Cardiac fibroblast (primary cell): ENCODE measurements at regions not wholly inside any gene's neighbourhood (a gene's known extent, or its start where the extent isn't known, plus 50 kb on each side); places are given as distances from the start of the nearest gene placed in this dataset.

Experiments
- DNase-seq, 2 donors: peaks; one replicate each; pipeline versions ENCODE4 v3.0.0 to v3.0.0-alpha.2; 2010; ENCODE audit warnings: low read depth in 2 of 2
- H3K4me3 ChIP-seq, 2 donors: replicated peaks in 1 of 2; 1 replicate in 1 of 2; 2 replicates in 1 of 2; pipeline ENCODE4 v1.5.1; 2011; ENCODE audit warnings: low read depth in 2 of 2, low read length in 2 of 2, mild to moderate bottlenecking in 2 of 2, moderate library complexity in 1 of 2
- TF ChIP-seq, protein P1 (sequence below): IDR thresholded peaks from one replicate; pipeline ENCODE4 v1.5.1; 2011; ENCODE audit warnings: low read depth, mild to moderate bottlenecking, low read length, inconsistent platforms

DNA sequence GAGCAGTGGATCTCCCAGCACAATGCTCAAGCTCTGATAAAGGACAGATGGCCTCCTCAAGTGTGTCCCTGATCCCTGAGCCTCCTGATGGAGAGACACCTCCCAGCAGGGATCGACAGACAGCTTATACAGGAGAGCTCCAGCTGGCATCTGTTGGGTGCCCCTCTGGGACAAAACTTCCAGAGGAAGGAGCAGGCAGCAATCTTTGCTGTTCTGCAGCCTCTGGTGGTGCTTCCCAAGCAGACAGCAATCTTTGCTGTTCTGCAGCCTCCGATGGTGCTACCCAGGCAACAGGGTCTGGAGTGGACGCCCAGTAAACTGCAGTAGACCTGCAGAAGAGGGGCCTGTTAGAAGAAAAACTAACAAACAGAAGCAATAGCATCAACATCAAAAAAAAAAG, 349.3 kb upstream of the SPRY2 start:
- no peak for DNase-seq
- TF ChIP-seq, protein P1, sequence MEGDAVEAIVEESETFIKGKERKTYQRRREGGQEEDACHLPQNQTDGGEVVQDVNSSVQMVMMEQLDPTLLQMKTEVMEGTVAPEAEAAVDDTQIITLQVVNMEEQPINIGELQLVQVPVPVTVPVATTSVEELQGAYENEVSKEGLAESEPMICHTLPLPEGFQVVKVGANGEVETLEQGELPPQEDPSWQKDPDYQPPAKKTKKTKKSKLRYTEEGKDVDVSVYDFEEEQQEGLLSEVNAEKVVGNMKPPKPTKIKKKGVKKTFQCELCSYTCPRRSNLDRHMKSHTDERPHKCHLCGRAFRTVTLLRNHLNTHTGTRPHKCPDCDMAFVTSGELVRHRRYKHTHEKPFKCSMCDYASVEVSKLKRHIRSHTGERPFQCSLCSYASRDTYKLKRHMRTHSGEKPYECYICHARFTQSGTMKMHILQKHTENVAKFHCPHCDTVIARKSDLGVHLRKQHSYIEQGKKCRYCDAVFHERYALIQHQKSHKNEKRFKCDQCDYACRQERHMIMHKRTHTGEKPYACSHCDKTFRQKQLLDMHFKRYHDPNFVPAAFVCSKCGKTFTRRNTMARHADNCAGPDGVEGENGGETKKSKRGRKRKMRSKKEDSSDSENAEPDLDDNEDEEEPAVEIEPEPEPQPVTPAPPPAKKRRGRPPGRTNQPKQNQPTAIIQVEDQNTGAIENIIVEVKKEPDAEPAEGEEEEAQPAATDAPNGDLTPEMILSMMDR, result no peak
- H3K4me3 ChIP-seq, result no peak overlapping the region

DNA sequence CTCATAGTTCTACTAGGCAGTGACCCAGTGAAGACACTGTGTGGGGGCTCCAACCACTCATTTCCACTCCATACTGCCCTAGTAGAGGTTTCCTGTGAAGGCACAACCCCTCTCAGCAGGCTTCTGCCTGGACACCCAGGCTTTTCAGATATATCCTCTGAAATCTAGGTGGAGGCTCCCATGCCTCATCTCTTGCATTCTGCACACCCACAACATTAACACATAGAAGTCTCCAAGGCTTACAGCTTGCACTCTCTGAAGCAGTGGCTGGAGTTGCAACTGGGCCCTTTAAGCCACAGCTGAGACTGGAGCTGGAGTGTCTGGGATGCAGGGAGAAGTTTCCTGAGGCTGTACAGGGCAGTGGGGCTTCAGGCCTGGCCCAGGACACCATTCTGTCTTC, 347.7 kb upstream of the SPRY2 start:
- no peak for DNase-seq
- H3K4me3 ChIP-seq, result no peak overlapping the region
- TF ChIP-seq, protein P1, result no peak

DNA sequence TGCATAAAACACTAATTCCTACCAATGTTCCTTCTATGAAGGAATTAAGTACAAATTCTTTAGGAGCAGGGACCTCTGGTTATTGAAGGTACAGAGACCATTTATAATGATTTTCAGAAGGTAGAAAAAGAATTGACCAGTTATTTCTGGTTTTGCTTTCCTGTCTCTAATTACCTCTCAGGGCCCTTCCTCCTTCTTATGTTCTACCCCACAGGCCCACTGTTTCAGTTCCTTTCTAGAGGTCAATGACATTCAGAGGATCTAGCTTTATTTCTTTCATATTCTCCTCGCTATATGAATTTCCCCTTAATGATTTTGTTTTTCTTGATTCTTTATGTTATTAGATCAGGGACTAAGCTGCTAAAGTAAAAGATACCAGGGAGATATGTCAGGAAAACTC, 345.0 kb upstream of the SPRY2 start:
- TF ChIP-seq, protein P1, result no peak
- DNase-seq, result no peak
- no peak overlapping the region for H3K4me3 ChIP-seq

DNA sequence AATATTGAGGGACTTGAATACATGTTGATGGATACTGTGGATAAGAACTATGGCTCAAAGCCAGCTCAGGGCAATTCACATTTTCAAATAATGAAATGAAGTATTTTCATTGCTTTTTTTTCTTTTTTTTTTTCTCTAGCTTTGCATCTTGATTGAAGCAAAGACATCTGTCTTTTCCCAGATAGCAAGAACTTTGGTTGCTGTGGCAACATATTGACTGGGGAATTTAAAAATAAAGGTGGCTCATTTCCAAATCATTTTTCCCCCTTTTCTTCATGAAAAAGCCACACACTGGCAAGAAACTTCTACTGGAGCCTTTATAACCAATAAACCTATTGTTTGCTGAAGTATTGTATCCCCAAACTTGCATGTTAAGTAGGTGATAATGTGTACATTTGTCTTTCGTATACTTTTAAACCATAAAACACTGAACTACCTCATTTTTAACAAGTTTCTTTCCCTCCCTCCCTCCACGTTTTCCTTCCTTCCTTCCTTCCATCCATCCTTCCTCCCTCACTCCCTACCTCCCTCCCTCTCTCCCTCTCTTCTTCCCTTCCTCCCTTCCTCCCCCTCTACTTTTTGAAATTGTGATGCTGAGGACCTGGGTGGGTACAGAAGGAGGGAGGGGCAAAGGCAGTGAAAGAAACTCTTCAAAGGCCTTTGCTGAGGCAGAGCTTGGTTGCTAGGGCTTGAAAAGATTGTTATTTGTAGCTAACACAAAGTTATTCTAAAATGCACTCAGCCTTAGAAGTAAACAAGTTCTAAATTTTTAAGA, 343.5 kb upstream of the SPRY2 start:
- DNase-seq, result no peak
- TF ChIP-seq, protein P1, result no peak
- H3K4me3 ChIP-seq, result no peak overlapping the region

DNA sequence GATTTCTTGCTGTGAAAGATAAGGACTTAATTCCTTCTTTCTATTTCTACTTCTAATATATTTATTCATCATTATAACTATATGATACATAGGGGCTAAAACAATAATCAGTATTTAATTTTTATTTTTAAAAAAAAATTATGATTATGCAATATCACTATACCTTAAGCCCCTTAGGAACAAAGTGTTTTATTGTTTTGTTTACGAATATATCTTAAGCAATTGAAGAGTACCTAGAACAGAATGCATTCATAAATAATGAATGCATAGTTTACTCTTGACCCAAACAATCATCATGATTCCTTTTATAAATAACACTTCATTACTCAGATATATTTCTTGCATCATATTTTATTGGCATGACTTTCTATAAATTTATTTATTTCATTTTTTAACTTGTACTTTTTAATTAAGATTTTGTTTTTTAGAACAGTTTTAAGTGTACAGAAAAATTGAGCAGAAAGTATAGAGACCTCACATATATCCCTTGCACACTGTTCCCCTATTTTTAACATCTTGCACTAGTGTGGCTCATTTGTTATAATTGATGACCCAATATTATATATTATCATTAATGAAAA, 339.9 kb upstream of the SPRY2 start:
- peak in 1 of 2 donors; percentile 25 for DNase-seq
- H3K4me3 ChIP-seq, result no peak overlapping the region
- TF ChIP-seq, protein P1, result no peak

DNA sequence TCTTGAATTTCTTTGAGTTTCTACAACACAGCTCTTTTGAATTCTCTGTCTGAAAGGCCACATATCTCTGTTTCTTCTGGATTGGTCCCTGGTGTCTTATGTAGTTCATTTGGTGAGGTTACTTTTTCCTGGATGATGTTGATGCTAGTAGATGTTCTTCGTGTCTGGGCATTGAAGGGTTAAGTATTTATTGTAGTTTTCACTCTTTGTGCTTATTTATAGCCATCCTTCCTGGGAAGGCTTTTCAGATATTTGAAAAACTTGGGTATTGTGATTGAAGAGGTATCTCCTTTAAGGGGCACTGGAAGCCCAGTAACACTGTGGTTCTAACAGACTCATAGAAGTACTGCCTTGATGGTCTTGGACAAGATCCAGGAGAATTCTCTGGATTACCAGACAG, 338.5 kb upstream of the SPRY2 start:
- H3K4me3 ChIP-seq, result no peak overlapping the region
- no peak for DNase-seq
- TF ChIP-seq, protein P1, result no peak
